ENCODE measurements at regions not wholly inside any gene's neighbourhood (a gene's known extent, or its start where the extent isn't known, plus 50 kb on each side); places are given as distances from the start of the nearest gene placed in this dataset.
"Not testable (repeated sequence)": the region's sequence is repeated elsewhere in the genome, so short reads cannot be mapped to it uniquely, and the experiment has no call there.

DNA sequence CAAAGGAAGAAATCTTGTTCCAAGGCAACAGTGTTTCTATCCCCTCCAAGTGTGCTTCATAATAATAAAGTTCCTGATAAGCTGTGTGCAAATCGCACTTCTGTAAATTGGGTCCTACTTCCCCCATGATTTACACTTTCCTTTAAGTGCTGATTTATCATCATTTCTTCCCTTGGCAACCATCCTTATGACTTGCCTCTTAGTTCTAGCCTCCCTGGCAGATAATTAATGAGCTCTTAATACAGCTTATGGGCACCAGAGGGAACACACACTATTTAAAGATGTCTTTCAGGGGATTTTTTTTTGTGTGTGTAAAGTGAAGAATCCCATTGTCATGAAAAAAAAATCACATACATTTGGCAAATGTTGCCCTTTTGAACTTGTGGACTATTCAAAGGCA lies 101.6 kb upstream of the MPHOSPH6 start:
- TF ChIP-seq, protein P1, sequence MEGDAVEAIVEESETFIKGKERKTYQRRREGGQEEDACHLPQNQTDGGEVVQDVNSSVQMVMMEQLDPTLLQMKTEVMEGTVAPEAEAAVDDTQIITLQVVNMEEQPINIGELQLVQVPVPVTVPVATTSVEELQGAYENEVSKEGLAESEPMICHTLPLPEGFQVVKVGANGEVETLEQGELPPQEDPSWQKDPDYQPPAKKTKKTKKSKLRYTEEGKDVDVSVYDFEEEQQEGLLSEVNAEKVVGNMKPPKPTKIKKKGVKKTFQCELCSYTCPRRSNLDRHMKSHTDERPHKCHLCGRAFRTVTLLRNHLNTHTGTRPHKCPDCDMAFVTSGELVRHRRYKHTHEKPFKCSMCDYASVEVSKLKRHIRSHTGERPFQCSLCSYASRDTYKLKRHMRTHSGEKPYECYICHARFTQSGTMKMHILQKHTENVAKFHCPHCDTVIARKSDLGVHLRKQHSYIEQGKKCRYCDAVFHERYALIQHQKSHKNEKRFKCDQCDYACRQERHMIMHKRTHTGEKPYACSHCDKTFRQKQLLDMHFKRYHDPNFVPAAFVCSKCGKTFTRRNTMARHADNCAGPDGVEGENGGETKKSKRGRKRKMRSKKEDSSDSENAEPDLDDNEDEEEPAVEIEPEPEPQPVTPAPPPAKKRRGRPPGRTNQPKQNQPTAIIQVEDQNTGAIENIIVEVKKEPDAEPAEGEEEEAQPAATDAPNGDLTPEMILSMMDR (IDR thresholded peaks at IDR 0.05; ENCODE audit: low read depth, low read length) = no peak
- H3K4me3 ChIP-seq (ENCODE audit: low read depth, low read length) = no peak overlapping the region

DNA sequence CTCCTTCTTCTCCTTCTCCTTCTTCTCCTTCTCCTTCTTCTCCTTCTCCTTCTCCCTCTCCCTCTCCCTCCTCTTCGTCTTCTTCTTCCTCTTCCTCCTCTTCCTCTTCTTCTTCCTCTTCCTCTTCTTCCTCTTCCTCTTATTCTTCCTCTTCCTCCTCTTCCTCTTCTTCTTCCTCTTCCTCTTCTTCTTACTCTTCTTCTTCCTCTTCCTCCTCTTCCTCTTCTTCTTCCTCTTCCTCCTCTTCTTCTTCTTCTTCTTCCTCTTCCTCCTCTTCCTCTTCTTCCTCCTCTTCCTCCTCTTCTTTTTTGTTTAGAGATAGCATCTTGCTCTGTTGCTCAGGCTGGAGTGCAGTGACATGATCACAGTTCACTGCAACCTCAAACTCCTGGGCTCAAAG lies 97.7 kb upstream of the MPHOSPH6 start:
- not testable (repeated sequence) for H3K4me3 ChIP-seq (ENCODE audit: low read depth, low read length)

DNA sequence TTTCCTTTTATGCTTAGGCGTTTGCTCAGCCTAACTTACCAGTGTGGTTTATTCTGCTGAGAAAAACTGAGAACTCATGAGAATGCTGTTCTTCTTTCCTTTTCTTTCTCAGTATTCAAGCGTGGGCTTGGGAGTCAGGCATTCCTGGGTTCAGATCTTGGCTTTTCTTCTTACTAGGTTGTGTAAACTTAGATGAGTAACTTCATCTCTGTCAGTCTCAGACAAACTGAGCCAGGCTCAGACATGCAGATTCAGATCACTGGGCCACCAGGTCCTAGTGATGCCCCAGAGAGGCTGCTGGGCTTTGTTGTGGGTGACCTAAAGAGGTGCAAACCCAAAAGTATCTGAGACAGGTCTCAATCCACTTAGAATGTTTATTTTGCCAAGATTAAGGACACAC lies 95.8 kb upstream of the MPHOSPH6 start:
- TF ChIP-seq, protein P1 (IDR thresholded peaks at IDR 0.05; ENCODE audit: low read depth, low read length) = no peak
- no peak overlapping the region for H3K4me3 ChIP-seq (ENCODE audit: low read depth, low read length)

DNA sequence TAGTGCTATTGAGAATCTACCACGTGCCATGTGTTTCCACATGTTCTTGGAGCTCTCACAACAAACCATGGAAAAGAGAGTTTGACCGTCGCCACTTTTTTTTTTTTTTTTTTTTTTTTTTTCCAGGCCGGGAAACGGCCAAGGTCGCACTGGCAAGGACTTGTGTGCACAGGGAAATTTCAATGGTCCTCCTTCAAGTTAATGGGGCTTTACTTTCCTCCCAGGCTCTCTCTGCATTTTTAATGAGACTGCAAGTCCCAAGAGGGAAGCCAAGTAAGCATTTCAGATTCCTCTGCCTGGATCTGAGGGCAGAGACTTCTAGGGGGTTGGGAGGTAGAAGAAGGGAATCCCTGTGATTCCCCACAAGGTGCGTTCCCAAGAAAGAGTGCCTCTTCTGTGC lies 94.7 kb upstream of the MPHOSPH6 start:
- H3K4me3 ChIP-seq (ENCODE audit: low read depth, low read length) = no peak overlapping the region
- TF ChIP-seq, protein P1 (IDR thresholded peaks at IDR 0.05; ENCODE audit: low read depth, low read length) = no peak

DNA sequence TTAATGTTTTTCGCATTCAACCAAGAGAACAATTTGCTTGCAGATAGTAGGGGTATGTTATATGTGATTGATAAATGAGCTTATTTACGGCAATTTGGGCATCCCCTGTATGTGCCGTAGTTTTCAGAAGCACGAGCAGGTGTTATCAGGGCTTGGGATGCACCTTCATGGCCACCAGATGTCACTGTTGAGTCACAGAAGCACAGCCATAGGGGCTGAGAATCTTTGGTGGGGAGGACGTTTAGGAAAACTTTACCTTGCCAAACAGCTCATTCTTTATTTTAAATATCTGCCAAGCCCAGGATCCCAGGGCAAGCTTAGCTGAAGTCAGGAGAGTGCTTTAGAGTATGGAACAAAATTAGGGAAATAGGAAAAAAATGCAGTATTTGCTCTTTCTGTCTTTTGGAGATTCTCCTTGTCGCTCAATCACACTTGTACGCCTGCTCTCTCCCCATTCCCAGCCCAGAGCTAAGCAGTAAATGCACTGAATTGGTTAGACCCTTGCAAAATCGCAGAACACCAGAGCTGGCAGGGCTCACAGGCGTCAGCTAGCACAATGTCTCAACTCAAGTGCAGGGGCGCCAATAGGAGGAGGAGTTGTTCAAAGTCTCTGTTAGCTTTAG lies 93.6 kb upstream of the MPHOSPH6 start:
- H3K4me3 ChIP-seq (ENCODE audit: low read depth, low read length) = no peak overlapping the region
- TF ChIP-seq, protein P1 (IDR thresholded peaks at IDR 0.05; ENCODE audit: low read depth, low read length) = peak; percentile 95

DNA sequence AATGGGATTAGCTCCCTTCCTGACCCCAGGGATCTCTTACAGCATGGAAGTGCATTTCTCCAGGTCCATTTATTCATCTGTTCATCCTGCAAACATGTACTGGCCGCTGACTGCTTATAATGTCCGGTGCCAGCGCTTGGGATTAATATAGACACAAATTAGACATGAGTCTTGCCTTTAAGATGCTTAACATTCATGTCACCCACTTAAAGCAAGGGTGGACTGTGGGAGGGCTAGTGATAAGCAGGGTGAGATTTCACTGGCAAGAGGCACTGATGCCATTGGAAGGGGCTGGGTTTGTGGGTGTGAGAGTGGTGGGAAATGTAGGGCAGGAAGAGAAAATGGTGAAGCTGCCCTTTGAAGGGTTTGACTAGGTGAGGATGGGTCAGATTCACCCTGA lies 92.2 kb upstream of the MPHOSPH6 start:
- no peak overlapping the region for H3K4me3 ChIP-seq (ENCODE audit: low read depth, low read length)
- TF ChIP-seq, protein P1 (IDR thresholded peaks at IDR 0.05; ENCODE audit: low read depth, low read length) = no peak

DNA sequence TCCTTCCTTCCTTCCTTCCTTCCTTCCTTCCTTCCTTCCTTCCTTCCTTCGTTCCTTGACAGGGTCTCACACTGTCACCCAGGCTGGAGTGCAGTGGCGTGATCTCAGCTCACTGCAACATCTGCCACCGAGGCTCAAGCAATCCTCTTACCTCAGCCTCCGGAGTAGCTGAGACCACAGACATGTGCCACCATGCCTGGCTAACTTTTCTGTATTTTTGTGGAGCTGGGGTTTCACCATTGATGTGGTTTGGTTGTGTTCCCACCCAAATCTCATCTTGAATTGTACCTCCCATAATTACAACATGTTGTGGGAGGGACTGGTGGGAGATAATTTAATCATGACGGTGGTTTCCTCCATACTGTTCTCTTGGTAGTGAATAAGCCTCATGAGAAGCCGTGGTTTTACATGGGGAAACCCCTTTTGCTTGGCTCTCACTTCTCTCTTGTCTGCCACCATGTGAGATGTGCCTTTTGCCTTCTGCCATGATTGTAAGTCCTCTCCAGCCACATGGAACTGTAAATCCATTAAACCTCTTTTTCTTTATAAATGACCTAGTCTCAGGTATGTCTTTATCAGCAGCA lies 90.3 kb upstream of the MPHOSPH6 start:
- H3K4me3 ChIP-seq (ENCODE audit: low read depth, low read length) = no peak overlapping the region
- TF ChIP-seq, protein P1 (IDR thresholded peaks at IDR 0.05; ENCODE audit: low read depth, low read length) = no peak

DNA sequence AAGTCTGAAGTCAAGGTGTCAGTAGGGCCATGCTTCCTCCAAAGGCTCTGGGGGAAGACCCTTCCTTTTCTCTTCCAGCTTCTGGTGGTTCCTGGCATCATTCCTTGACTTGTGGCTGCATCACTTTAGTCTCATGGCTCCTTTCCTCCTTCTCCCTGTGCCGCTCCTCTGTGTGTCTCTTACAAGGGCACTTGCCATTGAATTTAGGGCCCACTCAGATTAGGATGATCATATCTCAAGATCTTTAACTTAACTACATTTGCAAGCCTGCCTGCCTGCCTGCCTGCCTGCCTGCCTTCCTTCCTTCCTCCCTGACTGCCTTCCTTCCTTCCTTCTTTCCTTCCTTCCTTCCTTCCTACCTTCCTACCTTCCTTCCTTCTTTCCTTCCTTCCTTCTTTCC lies 89.7 kb upstream of the MPHOSPH6 start:
- TF ChIP-seq, protein P1 (IDR thresholded peaks at IDR 0.05; ENCODE audit: low read depth, low read length) = no peak
- no peak overlapping the region for H3K4me3 ChIP-seq (ENCODE audit: low read depth, low read length)
